ENCODE measurements at regions not wholly inside any gene's neighbourhood (a gene's known extent, or its start where the extent isn't known, plus 50 kb on each side); places are given as distances from the start of the nearest gene placed in this dataset.

DNA sequence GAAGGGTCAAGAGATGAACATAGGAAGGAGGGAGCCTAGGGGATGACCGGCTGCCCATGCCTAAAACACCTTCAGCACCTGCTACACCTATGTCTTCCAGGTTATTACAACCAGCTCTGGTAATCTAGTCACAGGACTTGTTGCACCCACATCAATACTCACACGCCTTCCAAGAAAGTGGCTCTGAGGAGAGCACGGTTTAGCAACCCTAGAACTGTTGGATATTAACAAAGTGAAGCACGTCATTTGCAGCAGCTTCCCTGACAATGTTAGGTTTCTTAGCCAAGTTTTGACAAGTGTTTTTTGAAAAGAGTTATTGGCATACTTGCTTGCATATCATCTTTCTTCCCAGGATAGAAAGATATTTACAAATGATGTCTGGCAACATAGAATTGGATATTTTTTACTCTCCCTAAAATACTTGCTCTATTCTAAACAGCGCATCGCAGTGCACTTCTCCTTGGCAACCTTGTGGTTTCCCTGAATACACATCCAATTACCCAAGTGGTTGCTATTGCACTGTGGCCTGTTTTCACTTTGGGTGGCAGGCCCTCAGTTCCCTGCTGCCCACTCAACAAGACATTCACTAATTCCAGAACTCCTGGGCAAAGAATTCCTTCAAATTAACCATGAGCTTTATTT, 94.3 kb upstream of the ARHGAP42 start:
- no peak for TF ChIP-seq POLR2A (IDR thresholded peaks at IDR 0.05)
- TF ChIP-seq, protein P1, sequence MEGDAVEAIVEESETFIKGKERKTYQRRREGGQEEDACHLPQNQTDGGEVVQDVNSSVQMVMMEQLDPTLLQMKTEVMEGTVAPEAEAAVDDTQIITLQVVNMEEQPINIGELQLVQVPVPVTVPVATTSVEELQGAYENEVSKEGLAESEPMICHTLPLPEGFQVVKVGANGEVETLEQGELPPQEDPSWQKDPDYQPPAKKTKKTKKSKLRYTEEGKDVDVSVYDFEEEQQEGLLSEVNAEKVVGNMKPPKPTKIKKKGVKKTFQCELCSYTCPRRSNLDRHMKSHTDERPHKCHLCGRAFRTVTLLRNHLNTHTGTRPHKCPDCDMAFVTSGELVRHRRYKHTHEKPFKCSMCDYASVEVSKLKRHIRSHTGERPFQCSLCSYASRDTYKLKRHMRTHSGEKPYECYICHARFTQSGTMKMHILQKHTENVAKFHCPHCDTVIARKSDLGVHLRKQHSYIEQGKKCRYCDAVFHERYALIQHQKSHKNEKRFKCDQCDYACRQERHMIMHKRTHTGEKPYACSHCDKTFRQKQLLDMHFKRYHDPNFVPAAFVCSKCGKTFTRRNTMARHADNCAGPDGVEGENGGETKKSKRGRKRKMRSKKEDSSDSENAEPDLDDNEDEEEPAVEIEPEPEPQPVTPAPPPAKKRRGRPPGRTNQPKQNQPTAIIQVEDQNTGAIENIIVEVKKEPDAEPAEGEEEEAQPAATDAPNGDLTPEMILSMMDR (IDR thresholded peaks at IDR 0.05), result no peak

Measured in vagina (tissue), 2 donors.